ENCODE measurements at regions not wholly inside any gene's neighbourhood (a gene's known extent, or its start where the extent isn't known, plus 50 kb on each side); places are given as distances from the start of the nearest gene placed in this dataset.
"Not testable (repeated sequence)": the region's sequence is repeated elsewhere in the genome, so short reads cannot be mapped to it uniquely, and the experiment has no call there.

DNA sequence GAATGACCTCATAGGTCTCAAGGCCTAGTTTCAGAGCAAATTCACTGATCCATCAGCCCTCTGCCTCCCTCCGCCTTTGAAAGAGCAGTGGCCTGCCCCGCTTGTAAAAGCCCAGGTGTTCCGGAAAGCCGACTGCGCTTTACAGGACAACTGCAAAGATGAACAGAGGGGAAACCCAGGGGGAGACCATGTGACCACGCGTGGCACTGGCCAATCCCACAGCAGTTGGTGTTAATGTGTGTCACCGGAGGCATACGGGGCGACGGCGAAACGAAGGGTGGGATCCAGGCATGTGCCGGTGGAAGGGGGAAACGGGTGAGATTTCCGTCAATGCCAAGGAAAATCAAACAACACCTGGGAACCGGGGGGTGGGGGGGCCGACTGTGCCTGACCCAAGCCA lies 684.4 kb upstream of the TPTE start:
- CTCF ChIA-PET; H3K27me3 Mint-ChIP-seq; H3K27ac Mint-ChIP-seq; H3K36me3 Mint-ChIP-seq (ENCODE audit: low read depth); POLR2A ChIA-PET; DNase-seq; H3K4me1 Mint-ChIP-seq; H3K4me3 Mint-ChIP-seq: not testable (repeated sequence)
- H3K9me3 Mint-ChIP-seq = peaks cover 21% of the 10 kb centered on the region

DNA sequence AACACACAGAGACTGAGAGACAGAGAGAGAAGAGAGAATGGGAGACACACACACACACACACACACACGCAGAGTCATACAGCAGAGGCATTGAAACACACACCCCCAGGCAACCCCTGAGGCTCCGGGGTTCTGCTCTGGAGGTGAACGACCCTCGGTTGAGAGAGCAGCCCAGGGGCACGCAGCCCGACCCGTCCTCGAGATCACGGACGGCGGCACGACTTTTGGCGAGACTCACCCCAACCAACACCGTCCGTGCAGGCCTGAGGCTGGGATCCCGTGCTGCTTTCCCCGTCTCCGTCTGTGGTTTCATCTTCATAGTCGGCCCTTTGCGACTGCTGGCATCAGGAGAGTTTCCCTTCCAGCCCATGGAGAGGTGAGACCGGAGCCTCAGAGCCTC lies 683.9 kb upstream of the TPTE start:
- H3K36me3 Mint-ChIP-seq (ENCODE audit: low read depth); H3K27ac Mint-ChIP-seq; H3K4me1 Mint-ChIP-seq; CTCF ChIA-PET; H3K4me3 Mint-ChIP-seq; DNase-seq; H3K27me3 Mint-ChIP-seq; POLR2A ChIA-PET: not testable (repeated sequence)
- H3K9me3 Mint-ChIP-seq = peaks cover 21% of the 10 kb centered on the region

DNA sequence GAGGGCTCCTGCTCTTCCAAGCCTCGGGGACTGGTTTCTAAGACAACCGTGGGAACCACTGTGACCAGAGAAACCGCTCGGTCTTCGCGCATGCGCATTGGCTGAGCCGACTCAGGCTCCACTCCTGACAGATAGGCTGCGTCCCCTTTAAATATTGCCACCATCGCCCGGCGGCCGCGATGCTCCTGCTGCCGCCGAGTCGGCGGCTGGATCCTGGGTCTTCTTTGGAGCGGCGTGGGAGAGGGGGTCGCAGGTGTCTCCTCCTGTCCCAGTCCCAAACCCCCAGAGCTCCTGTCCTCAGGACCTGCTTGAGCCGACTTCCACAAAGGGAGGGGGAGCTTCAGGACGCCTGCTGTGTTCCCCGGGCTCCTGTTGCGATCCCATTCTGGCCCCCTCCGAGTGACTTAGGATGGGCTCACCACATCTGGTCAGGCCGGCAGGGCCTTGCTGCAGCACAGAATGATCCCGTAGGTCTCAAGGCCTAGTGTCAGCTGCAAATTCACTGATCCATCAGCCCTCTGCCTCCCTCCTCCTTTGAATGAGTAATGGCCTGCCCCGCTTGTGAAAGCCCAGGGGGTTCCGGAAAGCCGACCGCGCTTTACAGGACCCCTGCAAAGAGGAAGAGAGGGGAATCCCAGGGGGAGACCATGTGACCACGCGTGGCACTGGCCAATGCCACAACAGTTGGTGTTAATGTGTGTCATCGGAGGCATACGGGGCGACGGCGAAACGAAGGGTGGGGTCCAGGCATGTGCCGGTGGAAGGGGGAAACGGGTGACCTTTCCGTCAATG lies 683.2 kb upstream of the TPTE start:
- Mint-ChIP-seq H3K27ac (no peak overlapping the region), H3K4me1 (no peaks in the 10 kb centered on the region), H3K4me3 (no peak overlapping the region), H3K9me3 (peaks cover 24% of the 10 kb centered on the region), H3K27me3 (no peaks in the 10 kb centered on the region), H3K36me3 (ENCODE audit: low read depth) (peaks cover 2% of the 10 kb centered on the region)
- POLR2A ChIA-PET = no interaction called here
- CTCF ChIA-PET = no interaction called here
- no peak for DNase-seq

DNA sequence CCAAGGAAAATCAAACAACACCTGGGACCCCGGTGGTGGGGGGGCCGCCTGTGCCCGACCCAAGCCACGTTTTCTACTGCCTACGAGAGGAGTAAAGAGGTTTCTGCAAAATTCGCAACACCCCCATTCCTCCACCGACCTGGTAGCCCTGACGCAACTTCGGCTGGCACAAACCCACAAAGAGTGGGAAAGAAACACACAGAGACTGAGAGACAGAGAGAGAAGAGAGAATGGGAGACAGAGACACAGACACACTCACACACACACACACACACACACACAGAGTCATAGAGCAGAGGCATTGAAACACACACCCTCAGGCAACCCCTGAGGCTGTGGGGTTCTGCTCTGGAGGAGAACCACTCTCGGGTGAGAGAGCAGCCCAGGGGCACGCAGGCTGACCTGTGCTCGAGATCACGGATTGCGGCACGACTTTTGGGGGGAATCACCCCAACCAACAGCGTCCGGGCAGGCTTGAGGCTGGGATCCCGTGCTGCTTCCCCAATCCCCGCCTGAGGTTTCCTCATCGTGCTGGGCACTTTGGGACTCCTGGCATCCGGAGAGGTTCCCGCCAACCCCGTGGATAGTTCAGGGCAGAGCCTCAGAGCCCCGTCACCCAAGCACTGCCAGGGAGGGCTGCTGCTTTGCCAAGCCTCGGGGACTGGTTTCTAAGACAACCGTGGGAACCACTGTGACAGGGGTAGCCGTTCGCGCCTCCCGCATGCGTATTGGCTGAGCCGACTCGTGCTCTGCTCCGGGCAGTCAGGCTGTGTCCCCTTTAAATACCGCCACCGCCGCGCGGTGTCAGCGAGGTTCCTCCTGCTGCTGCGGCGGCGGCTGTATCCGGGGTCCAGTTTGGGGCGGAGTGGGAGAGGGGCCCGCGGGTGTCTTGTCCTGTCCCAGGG lies 682.4 kb upstream of the TPTE start:
- Mint-ChIP-seq H3K9me3 (peaks cover 29% of the 10 kb centered on the region), H3K4me1 (no peaks in the 10 kb centered on the region), H3K4me3 (no peak overlapping the region), H3K27ac (no peak overlapping the region), H3K36me3 (ENCODE audit: low read depth) (peaks cover 2% of the 10 kb centered on the region), H3K27me3 (no peaks in the 10 kb centered on the region)
- CTCF ChIA-PET = no interaction called here
- DNase-seq = no peak
- POLR2A ChIA-PET = no interaction called here

DNA sequence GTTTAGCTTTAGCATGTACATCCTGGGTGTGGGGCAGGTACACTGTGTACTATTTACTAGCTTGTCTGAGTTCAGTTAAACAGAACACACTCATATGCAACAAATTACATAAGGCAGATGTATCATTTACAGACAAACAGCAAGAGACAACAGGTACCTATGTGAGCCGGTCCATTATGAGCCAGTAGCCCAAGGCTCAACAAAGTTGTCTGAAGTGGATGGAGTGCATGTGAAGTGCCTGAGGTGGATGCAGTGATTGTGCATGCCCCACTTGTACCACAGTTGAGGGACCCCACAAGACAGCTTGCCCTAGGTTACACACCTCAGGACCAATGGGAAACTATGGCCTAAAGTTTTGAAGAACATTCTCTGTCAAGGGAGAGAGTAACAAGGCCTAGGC lies 677.3 kb upstream of the TPTE start:
- POLR2A ChIA-PET = not testable (repeated sequence)

DNA sequence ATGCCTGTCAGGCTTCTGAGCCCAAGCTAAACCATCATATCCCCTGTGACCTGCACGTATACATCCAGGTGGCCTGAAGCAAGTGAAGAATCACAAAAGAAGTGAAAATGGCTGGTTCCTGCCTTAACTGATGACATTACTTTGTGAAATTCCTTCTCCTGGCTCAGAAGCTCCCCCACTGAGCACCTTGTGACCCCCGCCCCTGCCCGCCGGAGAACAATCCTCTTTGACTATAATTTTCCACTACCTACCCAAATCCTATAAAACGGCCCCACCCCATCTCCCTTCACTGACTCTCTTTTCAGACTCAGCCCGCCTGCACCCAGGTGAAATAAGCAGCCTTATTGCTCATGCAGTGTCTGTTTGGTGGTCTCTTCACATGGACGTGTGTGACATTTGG lies 673.9 kb upstream of the TPTE start:
- DNase-seq; H3K4me1 Mint-ChIP-seq; H3K27me3 Mint-ChIP-seq; H3K36me3 Mint-ChIP-seq (ENCODE audit: low read depth); POLR2A ChIA-PET; H3K4me3 Mint-ChIP-seq; CTCF ChIA-PET; H3K27ac Mint-ChIP-seq: not testable (repeated sequence)
- peaks cover 17% of the 10 kb centered on the region for H3K9me3 Mint-ChIP-seq

More for the DNA sequence above, 677.3 kb upstream of the TPTE start:
- CTCF ChIA-PET; H3K27me3 Mint-ChIP-seq; H3K27ac Mint-ChIP-seq; H3K4me3 Mint-ChIP-seq; DNase-seq; H3K36me3 Mint-ChIP-seq (ENCODE audit: low read depth); H3K4me1 Mint-ChIP-seq: not testable (repeated sequence)
- peaks cover 28% of the 10 kb centered on the region for H3K9me3 Mint-ChIP-seq

DNA sequence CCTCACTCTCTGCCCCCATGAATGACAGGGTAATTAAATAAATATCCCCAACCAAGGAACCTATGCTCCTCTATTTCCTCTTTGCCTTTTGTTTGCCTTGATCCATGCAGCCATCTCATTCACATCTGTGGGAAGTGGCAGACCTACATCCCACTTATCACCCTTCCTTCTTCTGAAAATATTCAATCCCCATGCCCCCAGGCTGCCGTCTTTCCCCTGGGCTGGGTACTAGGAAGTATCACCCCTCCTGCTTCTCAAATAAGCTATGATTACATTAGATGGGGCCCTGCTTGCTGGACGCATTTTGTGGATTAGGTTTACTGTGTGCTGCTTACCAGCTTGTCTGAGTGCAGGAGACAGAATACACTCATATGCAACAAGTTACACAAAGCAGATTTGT lies 670.2 kb upstream of the TPTE start:
- H3K4me3 Mint-ChIP-seq; CTCF ChIA-PET; H3K27me3 Mint-ChIP-seq; H3K9me3 Mint-ChIP-seq; POLR2A ChIA-PET; H3K36me3 Mint-ChIP-seq (ENCODE audit: low read depth); DNase-seq; H3K27ac Mint-ChIP-seq; H3K4me1 Mint-ChIP-seq: not testable (repeated sequence)

DNA sequence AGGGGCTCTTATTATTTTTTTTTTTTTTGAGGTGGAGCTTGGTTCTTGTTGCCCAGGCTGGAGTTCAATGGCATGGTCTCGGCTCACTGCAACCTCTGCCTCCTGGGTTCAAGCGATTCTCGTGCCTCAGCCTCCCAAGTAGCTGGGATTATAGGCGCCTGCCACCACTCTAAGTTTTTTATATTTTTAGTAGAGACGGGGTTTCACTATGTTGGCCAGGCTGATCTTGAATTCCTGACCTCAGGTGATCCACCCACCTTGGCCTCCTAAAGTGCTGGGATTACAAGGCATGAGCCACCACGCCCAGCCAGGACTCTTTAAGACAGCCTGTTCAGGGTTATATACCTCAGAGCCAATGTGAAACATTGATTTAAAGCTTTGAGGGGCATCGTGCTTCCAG lies 669.7 kb upstream of the TPTE start:
- POLR2A ChIA-PET; H3K4me1 Mint-ChIP-seq; H3K9me3 Mint-ChIP-seq; H3K36me3 Mint-ChIP-seq (ENCODE audit: low read depth); H3K27ac Mint-ChIP-seq; H3K27me3 Mint-ChIP-seq; CTCF ChIA-PET; H3K4me3 Mint-ChIP-seq; DNase-seq: not testable (repeated sequence)

DNA sequence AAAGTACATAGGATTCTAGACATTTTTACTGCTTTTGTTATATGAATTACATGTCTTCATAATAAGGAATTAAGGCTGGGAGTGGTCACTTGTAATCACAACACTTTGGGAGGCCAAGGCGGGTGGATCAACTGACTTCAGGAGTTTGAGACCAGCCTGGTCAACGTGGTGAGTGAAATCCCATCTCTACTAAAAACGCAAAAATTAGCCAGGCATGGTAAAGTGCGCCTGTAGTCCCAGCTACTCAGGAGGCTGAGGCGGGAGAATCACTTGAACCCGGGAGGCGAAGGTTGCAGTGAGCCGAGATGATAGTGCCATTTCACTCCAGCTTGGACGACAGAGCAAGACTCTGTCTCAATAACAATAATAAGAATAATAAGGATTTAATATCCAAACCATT lies 663.8 kb upstream of the TPTE start:
- peaks cover 24% of the 10 kb centered on the region for H3K9me3 Mint-ChIP-seq
- DNase-seq; H3K4me1 Mint-ChIP-seq; H3K27ac Mint-ChIP-seq; H3K36me3 Mint-ChIP-seq (ENCODE audit: low read depth); CTCF ChIA-PET; H3K27me3 Mint-ChIP-seq; H3K4me3 Mint-ChIP-seq; POLR2A ChIA-PET: not testable (repeated sequence)

DNA sequence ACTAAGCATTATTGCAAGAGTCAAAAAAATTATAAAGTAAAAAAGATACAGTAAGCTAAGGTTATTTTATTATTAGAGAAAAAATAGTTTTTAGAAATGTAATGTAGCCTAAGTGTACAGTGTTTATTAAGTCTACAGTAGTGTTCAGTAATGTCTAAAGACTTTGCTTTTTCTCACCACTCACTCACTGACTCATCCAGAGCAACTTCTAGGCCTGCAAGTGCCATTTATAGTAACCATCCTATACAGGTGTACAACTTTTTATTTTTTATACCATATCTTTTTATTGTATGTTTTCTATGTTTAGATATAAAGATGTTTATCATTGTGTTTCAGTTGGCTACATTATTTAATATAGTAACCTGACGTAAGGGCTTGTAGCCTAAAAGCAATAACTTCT lies 661.5 kb upstream of the TPTE start:
- H3K27ac Mint-ChIP-seq; POLR2A ChIA-PET; CTCF ChIA-PET; H3K4me1 Mint-ChIP-seq; H3K36me3 Mint-ChIP-seq (ENCODE audit: low read depth); H3K4me3 Mint-ChIP-seq; DNase-seq; H3K27me3 Mint-ChIP-seq: not testable (repeated sequence)
- peaks cover 36% of the 10 kb centered on the region for H3K9me3 Mint-ChIP-seq

DNA sequence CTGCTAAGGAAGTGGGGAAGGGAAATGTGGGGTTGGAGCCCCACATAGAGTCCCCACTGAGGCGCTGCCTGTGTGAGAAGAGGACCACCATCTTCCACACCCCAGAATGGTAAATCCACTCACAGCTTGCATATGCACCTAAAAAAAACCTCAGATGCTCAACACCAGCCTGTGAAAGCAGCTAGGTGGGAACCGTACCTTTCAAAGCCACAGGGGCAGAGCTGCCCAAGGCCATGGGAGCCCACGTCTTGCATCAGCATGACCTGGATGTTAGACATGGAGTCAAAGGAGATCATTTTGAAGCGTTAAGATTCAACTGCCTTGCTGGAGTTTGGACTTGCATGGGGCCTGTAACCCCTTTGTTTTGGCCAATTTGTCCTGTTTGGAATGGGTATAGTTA lies 658.9 kb upstream of the TPTE start:
- CTCF ChIA-PET; H3K4me3 Mint-ChIP-seq; H3K27ac Mint-ChIP-seq; H3K27me3 Mint-ChIP-seq; H3K4me1 Mint-ChIP-seq; POLR2A ChIA-PET; H3K36me3 Mint-ChIP-seq (ENCODE audit: low read depth); DNase-seq: not testable (repeated sequence)
- H3K9me3 Mint-ChIP-seq = peaks cover 28% of the 10 kb centered on the region

DNA sequence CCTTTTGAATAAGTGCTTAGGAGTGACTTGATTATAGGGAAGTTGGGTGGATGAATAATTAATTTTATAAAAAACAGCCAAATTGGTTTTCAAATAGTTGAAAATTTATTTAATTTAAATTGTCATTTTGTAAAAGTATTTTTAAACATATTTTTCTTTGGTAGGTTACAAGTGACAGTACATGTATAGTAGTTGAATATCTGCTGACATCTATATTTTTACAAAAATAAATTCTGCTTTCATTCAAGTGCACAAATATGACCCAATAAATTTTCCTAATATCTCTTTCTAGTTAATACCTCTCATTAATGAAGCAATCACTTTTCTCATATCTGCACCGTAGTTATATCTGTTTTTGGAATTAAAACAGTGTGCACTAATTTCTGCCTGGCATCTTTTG lies 653.6 kb upstream of the TPTE start:
- H3K36me3 Mint-ChIP-seq (ENCODE audit: low read depth); DNase-seq; H3K27me3 Mint-ChIP-seq; POLR2A ChIA-PET; H3K4me1 Mint-ChIP-seq; H3K27ac Mint-ChIP-seq; H3K4me3 Mint-ChIP-seq; CTCF ChIA-PET: not testable (repeated sequence)
- peaks cover 16% of the 10 kb centered on the region for H3K9me3 Mint-ChIP-seq

DNA sequence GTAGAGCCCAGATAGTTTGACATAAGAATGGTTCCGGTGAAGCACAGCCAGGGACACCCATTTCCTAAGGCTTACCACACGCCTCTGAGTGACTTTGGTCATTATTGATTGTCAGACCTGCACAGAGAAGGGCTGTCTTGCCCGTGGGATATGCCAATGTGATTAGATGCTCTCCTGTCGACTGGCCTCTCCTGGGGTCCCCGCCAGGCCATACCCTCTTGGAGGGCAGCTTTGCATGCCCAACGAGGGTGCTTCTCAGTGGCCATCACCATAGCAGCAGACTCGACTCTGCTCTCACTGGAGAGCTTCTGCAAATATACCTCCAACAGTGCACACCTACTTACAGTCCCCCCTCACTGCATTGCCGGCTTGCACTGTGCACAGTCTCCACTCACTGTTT lies 648.3 kb upstream of the TPTE start:
- POLR2A ChIA-PET; H3K27ac Mint-ChIP-seq; H3K36me3 Mint-ChIP-seq (ENCODE audit: low read depth): not testable (repeated sequence)

DNA sequence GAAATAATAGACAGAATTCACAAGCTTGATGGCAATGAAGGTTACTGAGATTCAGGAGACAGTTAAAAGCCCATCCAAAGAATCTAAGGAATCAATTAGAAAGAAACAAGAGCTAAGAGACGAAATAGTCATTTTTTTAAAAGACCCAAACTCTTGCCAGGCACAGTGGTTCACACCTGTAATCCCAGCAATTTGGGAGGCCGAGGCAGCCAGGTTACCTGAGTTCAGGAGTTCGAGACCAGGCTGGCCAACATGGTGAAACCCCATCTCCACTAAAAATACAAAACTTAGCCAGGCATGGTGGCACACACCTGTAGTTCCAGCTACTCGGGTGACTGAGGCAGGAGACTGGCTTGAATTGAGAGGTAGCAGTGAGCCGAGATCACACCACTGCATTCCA lies 647.2 kb upstream of the TPTE start:
- H3K27me3 Mint-ChIP-seq, H3K9me3 Mint-ChIP-seq, CTCF ChIA-PET: not testable (repeated sequence)

More for the DNA sequence above, 648.3 kb upstream of the TPTE start:
- H3K9me3 Mint-ChIP-seq, H3K4me1 Mint-ChIP-seq, H3K27me3 Mint-ChIP-seq, H3K4me3 Mint-ChIP-seq, DNase-seq, CTCF ChIA-PET: not testable (repeated sequence)

More for the DNA sequence above, 647.2 kb upstream of the TPTE start:
- DNase-seq; H3K27ac Mint-ChIP-seq; H3K4me1 Mint-ChIP-seq; POLR2A ChIA-PET; H3K36me3 Mint-ChIP-seq (ENCODE audit: low read depth); H3K4me3 Mint-ChIP-seq: not testable (repeated sequence)
